Fibroblast of lung (primary cell): ENCODE measurements at regions not wholly inside any gene's neighbourhood (a gene's known extent, or its start where the extent isn't known, plus 50 kb on each side); places are given as distances from the start of the nearest gene placed in this dataset.

Source experiments
- EZH2 ChIP-seq: IDR thresholded peaks from 2 replicates; pipeline ENCODE4 v1.5.1; 2012; ENCODE audit warnings: low read length, control low read depth, mild to moderate bottlenecking; ENCODE audit errors: missing control alignments
- TF ChIP-seq, protein P1 (sequence below), 2 donors: IDR thresholded peaks in 1 of 2; conservative IDR thresholded peaks in 1 of 2; 1 replicate in 1 of 2; 2 replicates in 1 of 2; pipeline ENCODE4 v1.5.1; 2011 to 2012; ENCODE audit warnings: low read length in 2 of 2, control low read depth in 1 of 2, inconsistent platforms in 1 of 2, low read depth in 1 of 2, mild to moderate bottlenecking in 1 of 2

DNA sequence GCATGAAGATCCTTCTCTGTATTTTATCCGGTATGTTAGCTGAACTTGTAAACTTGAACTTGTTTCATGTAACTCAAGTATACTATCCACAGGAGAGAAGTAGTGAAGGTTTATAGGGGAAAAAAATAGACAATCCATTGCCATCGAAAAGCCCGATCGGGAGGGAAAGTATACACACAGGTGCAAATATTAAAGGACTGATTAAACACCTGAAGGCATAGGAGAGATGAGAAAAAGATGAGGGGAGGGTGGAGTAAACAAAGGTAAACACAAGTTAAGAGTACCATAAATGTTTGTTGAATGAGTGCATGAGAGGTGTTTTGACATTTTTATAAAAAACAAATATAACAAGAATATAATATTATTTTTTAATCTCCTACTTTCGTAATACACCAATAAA lies 64.3 kb upstream of the CITED2 start:
- TF ChIP-seq, protein P1, sequence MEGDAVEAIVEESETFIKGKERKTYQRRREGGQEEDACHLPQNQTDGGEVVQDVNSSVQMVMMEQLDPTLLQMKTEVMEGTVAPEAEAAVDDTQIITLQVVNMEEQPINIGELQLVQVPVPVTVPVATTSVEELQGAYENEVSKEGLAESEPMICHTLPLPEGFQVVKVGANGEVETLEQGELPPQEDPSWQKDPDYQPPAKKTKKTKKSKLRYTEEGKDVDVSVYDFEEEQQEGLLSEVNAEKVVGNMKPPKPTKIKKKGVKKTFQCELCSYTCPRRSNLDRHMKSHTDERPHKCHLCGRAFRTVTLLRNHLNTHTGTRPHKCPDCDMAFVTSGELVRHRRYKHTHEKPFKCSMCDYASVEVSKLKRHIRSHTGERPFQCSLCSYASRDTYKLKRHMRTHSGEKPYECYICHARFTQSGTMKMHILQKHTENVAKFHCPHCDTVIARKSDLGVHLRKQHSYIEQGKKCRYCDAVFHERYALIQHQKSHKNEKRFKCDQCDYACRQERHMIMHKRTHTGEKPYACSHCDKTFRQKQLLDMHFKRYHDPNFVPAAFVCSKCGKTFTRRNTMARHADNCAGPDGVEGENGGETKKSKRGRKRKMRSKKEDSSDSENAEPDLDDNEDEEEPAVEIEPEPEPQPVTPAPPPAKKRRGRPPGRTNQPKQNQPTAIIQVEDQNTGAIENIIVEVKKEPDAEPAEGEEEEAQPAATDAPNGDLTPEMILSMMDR (conservative IDR thresholded peaks at IDR 0.05 in 1 of 2, IDR thresholded peaks at IDR 0.05 in 1 of 2; ENCODE audit: low read depth in 1 of 2, low read length in 2 of 2), result no peak
- TF ChIP-seq EZH2, result no peak
